ENCODE measurements at regions not wholly inside any gene's neighbourhood (a gene's known extent, or its start where the extent isn't known, plus 50 kb on each side); places are given as distances from the start of the nearest gene placed in this dataset.
"Not testable (repeated sequence)": the region's sequence is repeated elsewhere in the genome, so short reads cannot be mapped to it uniquely, and the experiment has no call there.

GRCh38 chr3:153874348-153874747, 246.8 kb upstream of the ARHGEF26 start:
- not testable (repeated sequence) for H3K9me2 ChIP-seq (ENCODE audit: insufficient read depth); DNase-seq (ENCODE audit: low read depth, low spot score)

GRCh38 chr3:153880493-153880892, 240.7 kb upstream of the ARHGEF26 start:
- POLR2A ChIA-PET: no interaction called here
- Histone ChIP-seq H3K79me2 (ENCODE audit: insufficient read depth, low read length) (no peaks in the 10 kb centered on the region), H3K36me3 (ENCODE audit: control insufficient read depth in 1 of 2, insufficient read depth in 2 of 2, low read length in 2 of 2) (no peaks in the 10 kb centered on the region), H3K9me3 (ENCODE audit: control insufficient read depth in 1 of 2, insufficient read depth in 1 of 2, low read depth in 1 of 2, low read length in 2 of 2) (no peaks in the 10 kb centered on the region), H3K9ac (ENCODE audit: low read length) (no peak overlapping the region), H3K27me3 (ENCODE audit: insufficient read depth, low read length) (no peaks in the 10 kb centered on the region), H3K9me2 (ENCODE audit: insufficient read depth) (no peaks in the 10 kb centered on the region; the same call in 1 of the 2 replicates), H3K4me3 (replicated peaks in 1 of 2; ENCODE audit: low read depth in 1 of 2, low read length in 2 of 2) (no peak overlapping the region), H4K20me1 (ENCODE audit: insufficient read depth) (no peaks in the 10 kb centered on the region), H3K4me2 (ENCODE audit: low read length) (no peak overlapping the region), H2AFZ (ENCODE audit: low read depth, low read length, poor library complexity, severe bottlenecking) (no peak overlapping the region), H3K4me1 (ENCODE audit: control insufficient read depth in 1 of 2, insufficient read depth in 2 of 2, low read length in 2 of 2) (no peaks in the 10 kb centered on the region), H3K27ac (ENCODE audit: low read depth, low read length) (no peak overlapping the region)
- CTCF ChIA-PET: no interaction called here
- DNase-seq (ENCODE audit: low read depth, low spot score): no peak
- RAD21 ChIA-PET (ENCODE audit: low non-redundant PET in 1 of 2, low total read pairs in 2 of 2, uncharacterized antibody in 2 of 2, unreplicated experiment in 2 of 2): no interaction called here
- ATAC-seq: no peak
- BruUV-seq (replicated peaks): no TSS peak
- intact Hi-C loops (cut with micrococcal nuclease): no loop called here
- TF ChIP-seq SIN3A (IDR thresholded peaks at IDR 0.05; ENCODE audit: low read depth): no peak
- no peak for TF ChIP-seq ZNF274 (IDR thresholded peaks at IDR 0.05; ENCODE audit: low read depth, low read length)
- no peak for TF ChIP-seq SP1 (IDR thresholded peaks at IDR 0.05; ENCODE audit: low read depth)
- no peak for TF ChIP-seq CBX3 (IDR thresholded peaks at IDR 0.05; ENCODE audit: low read depth)
- TF ChIP-seq MAX (IDR thresholded peaks at IDR 0.05): no peak
- no peak for TF ChIP-seq YY1 (IDR thresholded peaks at IDR 0.05; ENCODE audit: extremely low read depth, insufficient replicate concordance, low read depth, low read length)
- TF ChIP-seq TCF7L2 (IDR thresholded peaks at IDR 0.05; ENCODE audit: borderline replicate concordance, extremely low read depth, insufficient read depth, insufficient read length): no peak
- TF ChIP-seq ZBTB33 (IDR thresholded peaks at IDR 0.05; ENCODE audit: extremely low read depth, insufficient replicate concordance, low read length): no peak
- no peak for TF ChIP-seq FOSL1 (IDR thresholded peaks at IDR 0.05; ENCODE audit: low read depth)
- TF ChIP-seq CTCF (IDR thresholded peaks at IDR 0.05 in 2 of 3, conservative IDR thresholded peaks at IDR 0.05 in 1 of 3; ENCODE audit: borderline replicate concordance in 1 of 3, insufficient read depth in 1 of 3, low read depth in 2 of 3, low read length in 2 of 3): no peak
- TF ChIP-seq REST (IDR thresholded peaks at IDR 0.05; ENCODE audit: low read depth): no peak
- no peak for TF ChIP-seq ZFX (IDR thresholded peaks at IDR 0.05)

More at GRCh38 chr3:153874348-153874747, 246.8 kb upstream of the ARHGEF26 start:
- H3K36me3 ChIP-seq (ENCODE audit: control insufficient read depth in 1 of 2, insufficient read depth in 2 of 2, low read length in 2 of 2); H3K27me3 ChIP-seq (ENCODE audit: insufficient read depth, low read length); H3K9ac ChIP-seq (ENCODE audit: low read length); intact Hi-C loops (cut with micrococcal nuclease); H4K20me1 ChIP-seq (ENCODE audit: insufficient read depth); CTCF ChIA-PET; H3K79me2 ChIP-seq (ENCODE audit: insufficient read depth, low read length); POLR2A ChIA-PET; BruUV-seq (replicated peaks); H3K4me2 ChIP-seq (ENCODE audit: low read length); H3K4me3 ChIP-seq (replicated peaks in 1 of 2; ENCODE audit: low read depth in 1 of 2, low read length in 2 of 2); H3K9me3 ChIP-seq (ENCODE audit: control insufficient read depth in 1 of 2, insufficient read depth in 1 of 2, low read depth in 1 of 2, low read length in 2 of 2); ATAC-seq; H2AFZ ChIP-seq (ENCODE audit: low read depth, low read length, poor library complexity, severe bottlenecking); H3K4me1 ChIP-seq (ENCODE audit: control insufficient read depth in 1 of 2, insufficient read depth in 2 of 2, low read length in 2 of 2); RAD21 ChIA-PET (ENCODE audit: low non-redundant PET in 1 of 2, low total read pairs in 2 of 2, uncharacterized antibody in 2 of 2, unreplicated experiment in 2 of 2); H3K27ac ChIP-seq (ENCODE audit: low read depth, low read length): not testable (repeated sequence)

Measured in HCT116 (cell line).